Loucy (cell line): ENCODE measurements at regions not wholly inside any gene's neighbourhood (a gene's known extent, or its start where the extent isn't known, plus 50 kb on each side); places are given as distances from the start of the nearest gene placed in this dataset.

Source experiments
- EZH2phosphoT487 ChIP-seq: fragments of 200-600 bp; IDR thresholded peaks from 2 replicates; pipeline ENCODE4 v1.6.1; 2018; ENCODE audit warnings: antibody characterized with exemption, mild to moderate bottlenecking, moderate library complexity, borderline replicate concordance
- TF ChIP-seq, protein P1 (sequence below): fragments of 200-600 bp; sonication (generic); conservative IDR thresholded peaks from 2 replicates; pipeline ENCODE4 v1.5.1; 2014; ENCODE audit warnings: mild to moderate bottlenecking, antibody characterized with exemption, low read length

GRCh38 chr1:58096714-58097113, 449.8 kb downstream of the OMA1 start:
- TF ChIP-seq, protein P1, sequence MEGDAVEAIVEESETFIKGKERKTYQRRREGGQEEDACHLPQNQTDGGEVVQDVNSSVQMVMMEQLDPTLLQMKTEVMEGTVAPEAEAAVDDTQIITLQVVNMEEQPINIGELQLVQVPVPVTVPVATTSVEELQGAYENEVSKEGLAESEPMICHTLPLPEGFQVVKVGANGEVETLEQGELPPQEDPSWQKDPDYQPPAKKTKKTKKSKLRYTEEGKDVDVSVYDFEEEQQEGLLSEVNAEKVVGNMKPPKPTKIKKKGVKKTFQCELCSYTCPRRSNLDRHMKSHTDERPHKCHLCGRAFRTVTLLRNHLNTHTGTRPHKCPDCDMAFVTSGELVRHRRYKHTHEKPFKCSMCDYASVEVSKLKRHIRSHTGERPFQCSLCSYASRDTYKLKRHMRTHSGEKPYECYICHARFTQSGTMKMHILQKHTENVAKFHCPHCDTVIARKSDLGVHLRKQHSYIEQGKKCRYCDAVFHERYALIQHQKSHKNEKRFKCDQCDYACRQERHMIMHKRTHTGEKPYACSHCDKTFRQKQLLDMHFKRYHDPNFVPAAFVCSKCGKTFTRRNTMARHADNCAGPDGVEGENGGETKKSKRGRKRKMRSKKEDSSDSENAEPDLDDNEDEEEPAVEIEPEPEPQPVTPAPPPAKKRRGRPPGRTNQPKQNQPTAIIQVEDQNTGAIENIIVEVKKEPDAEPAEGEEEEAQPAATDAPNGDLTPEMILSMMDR, result no peak
- TF ChIP-seq EZH2phosphoT487, result no peak
